AML-193 (cell line): ENCODE measurements at regions not wholly inside any gene's neighbourhood (a gene's known extent, or its start where the extent isn't known, plus 50 kb on each side); places are given as distances from the start of the nearest gene placed in this dataset.
"Not testable (repeated sequence)": the region's sequence is repeated elsewhere in the genome, so short reads cannot be mapped to it uniquely, and the experiment has no call there.

Source experiments
- DNase-seq, 2 experiments: peaks; one replicate each; lab custom pipeline; 2025; lab: John Stamatoyannopoulos, UW

DNA sequence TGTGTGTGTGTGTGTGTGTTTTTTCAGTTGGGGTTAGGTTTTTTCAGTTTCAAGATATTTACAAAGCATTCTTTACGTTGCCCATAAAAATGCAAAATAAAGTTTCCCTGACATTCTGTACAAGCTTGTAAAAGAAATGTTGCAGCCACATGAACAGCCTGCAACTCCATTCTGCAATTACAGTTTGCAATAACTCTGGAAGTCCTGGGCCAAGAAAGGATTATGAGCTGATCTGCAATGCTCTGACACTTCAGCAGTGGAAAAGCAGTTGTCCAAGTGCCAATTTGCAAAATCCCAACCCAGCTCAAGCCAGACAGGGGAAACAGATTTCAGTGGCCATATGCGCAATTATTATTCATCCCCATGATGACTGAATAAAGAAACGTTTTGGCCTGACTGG is 322.1 kb downstream of the MEX3B start:
- DNase-seq = no peak

DNA sequence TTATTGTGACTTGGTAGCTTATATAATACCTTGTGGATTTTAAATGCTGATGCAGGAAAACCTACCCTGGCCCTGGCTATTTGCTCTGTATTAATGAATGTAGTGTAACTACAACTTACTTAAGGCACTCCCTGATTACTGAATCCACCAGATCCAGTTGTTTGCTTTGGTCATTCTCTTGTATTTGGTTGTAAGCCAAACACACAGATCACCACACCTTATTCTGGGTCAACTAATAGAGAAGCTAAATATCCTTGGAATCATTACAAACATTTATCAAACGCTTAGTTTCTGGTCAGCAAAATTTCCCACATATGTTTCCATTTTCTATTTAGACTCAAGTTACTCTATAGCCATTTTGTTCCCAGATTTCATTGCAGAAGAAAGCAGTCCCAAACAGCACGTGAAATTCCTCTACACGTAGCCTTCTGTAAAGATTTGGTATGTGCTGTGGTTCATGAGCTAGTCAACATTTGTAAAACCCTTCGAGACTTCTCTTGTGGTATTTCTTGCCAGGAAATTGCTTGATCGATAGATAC is 322.6 kb downstream of the MEX3B start:
- no peak for DNase-seq

DNA sequence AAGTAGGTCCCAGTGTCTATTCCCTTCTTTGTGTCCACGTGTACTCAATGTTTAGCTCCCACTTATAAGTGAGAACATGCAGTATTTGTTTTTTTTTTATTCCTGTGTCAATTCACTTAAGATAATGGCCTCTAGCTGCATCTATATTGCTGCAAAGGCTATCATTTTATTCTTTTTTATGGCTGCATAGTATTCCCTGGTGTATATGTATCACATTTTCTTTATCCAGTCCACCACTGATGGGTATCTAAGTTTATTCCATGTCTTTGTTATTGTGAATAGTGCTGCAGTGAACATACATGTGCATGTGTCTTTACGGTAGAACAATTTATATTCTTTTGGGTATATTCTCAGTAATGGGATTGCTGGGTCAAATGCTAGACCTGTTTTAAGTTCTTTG is 329.4 kb downstream of the MEX3B start:
- DNase-seq = not testable (repeated sequence)

DNA sequence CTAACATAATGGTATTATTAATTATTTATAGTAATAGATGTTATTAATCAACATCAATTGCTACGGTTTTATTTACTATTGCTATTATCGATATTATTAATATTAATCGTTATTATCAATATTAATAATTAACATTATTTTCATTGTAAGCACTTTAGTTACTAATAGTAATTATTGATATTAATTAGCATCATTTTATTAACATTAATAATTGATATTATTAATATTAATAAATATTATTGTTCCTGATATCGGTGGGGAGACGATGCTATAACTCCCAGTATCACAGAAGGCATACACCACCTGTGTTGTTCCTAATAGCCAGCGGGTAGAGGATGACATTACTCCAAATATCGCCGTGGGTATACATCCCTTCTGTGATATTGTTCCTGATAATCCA is 335.5 kb downstream of the MEX3B start:
- DNase-seq = no peak

DNA sequence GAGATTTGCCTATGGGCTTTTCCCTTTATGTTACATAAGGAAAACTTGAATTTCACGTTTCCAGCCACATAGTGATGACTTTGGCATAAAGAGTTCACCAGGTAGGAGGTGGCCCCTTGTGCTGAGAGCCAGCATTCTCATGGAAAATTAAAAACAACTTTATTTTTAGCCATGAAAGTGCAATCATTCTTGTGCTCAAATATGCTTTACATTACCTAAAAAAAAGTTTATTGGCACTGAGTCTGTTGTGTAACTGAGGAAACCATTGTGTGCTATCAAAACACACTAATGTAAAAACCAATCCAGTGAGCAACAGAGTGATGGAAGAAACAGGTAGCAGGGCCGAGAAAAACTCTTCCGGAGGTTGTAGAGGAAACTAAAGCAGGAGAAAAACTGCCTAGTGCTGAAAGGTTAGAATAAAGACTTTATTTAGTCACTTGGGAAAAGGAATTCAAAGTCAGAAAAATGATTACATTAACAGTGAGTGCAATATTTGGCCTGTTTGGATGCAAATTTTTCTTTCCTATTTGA is 332.9 kb upstream of the TMC3 start:
- DNase-seq = not testable (repeated sequence)

DNA sequence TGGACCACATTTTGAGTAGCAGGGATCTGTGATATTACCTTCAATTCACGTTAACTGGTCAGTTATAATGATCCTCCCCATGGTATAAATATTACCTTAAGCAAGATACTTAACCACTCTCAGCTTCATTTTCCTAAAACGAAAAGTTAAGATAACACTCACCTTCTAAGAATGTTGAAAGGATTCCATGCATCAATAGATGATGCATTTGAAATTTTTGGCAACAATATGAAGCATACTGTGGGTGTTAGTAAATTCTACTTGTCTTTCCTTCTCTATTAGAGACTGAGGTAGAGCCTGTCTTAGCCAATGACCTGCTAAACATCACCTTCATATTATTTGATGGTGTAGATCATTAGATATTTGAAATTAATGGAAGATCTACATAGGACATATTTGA is 331.7 kb upstream of the TMC3 start:
- DNase-seq = not testable (repeated sequence)

DNA sequence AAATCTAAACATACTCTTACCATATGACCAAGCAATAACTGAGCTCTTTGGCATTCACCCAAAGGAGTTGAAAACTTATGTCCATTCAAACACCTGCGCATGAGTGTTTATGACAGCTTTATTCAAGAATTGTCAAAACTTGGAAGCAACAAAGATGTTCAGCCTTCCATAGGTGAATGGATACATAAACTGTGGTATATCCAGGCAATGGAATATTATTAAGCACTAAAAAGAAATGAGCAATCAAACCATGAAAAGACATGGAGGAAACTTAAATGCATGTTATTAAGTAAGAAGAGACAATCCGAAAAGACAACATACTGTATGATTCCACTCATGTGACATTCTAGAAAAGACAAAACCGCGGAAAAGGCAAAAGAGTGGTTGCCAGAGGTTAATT is 312.0 kb upstream of the TMC3 start:
- DNase-seq = no peak

DNA sequence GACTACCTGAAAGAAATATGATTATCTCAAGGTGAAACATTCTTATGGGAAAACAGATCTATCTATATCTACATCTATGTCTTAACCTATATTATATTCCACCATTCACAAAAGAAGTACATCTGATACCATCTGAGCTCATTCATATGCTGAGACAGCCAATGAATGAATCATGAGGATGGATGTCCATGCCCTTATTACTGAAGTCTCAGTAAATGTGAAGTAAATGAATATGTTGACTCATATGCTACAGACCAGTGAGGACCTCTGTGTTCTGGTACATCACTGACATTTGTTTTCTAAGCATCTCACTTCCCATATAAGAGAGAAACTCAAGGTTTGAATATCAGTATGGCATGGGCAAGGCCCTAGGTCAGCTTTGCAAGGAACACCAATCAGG is 311.2 kb upstream of the TMC3 start:
- no peak for DNase-seq

DNA sequence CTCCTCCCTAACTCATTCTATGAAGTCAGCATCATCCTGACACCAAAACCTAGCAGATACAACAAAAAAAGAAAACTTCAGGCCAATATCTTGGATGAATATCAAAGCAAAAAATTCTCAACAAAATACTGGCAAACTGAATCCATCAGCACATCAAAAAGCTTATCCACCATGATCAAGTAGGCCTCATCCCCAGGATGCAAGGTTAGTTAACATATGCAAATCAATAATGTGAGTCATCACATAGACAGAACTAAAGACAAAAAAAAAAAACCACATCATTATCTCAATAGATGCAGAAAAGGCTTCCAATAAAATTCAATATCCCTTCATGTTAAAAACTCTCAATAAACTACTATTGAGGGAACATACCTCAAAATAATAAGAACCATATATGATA is 306.8 kb upstream of the TMC3 start:
- DNase-seq = no peak

DNA sequence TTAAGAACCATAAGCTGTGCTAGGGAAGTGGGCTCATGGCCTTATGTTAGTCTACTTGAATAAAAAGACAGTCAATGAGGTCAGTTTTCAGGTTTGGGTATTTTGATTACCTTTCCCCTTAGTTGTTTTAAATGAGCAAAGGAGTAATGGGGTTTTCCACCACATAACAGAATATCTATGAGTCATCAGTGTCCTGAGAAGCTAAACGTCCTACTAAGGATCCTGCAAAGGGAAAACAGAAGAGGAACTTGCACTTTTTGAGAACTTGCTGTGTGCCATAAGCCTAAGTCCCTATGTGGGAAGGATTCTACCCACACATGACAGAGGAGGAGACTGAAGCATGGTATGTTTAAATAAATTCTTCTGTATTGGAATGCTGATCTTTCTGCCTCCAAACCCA is 292.8 kb upstream of the TMC3 start:
- no peak for DNase-seq

DNA sequence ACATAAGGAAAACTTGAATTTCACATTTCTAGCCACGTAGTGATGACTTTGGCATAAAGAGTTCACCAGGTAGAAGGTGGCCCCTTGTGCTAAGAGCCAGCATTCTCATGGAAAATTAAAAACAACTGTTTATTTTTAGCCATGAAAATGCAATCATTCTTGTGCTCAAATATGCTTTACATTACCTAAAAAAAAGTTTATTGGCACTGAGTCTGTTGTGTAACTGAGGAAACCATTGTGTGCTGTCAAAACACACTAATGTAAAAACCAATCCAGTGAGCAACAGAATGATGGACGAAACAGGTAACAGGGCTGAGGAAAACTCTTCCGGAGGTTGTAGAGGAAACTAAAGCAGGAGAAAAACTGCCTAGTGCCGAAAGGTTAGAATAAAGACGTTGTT is 287.0 kb upstream of the TMC3 start:
- no peak for DNase-seq

DNA sequence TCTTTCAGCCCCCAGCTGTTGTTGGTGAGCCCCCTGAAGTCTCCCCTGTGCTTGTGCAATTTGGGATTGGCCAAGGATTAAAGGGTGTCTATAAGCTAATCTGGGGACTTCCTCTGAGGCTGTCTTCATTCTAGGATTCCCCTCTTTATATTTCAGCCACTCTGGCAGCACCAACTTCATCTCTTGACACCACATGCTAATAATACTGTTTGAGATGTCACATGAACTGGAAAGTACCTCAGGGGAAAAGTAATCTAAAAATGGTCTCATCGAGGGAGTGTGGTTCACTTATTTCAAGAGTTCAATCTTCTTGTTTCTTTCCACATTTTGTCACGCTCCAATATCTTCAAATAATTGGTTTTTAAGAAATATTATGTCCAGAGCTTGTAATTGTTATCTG is 279.2 kb upstream of the TMC3 start:
- no peak for DNase-seq

DNA sequence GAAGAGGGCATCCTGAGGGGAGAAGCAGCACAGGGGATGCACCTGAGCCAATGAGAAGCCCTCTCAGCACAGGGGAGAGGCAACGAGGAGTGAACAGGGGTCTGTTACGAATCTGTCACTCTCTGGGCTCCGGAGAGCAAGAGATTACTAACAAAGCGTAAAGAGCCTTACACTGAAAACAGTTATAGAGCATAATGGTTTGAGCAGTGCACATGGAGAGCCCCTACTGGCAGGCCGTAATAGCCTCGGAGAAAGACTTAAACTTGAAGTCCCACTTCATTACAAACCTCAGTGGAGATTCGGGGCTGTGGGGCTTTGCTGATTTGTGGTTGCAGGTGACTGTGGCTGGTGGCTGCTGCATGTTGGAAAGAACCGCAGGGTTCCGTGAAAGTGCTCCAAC is 271.5 kb upstream of the TMC3 start:
- DNase-seq = no peak

DNA sequence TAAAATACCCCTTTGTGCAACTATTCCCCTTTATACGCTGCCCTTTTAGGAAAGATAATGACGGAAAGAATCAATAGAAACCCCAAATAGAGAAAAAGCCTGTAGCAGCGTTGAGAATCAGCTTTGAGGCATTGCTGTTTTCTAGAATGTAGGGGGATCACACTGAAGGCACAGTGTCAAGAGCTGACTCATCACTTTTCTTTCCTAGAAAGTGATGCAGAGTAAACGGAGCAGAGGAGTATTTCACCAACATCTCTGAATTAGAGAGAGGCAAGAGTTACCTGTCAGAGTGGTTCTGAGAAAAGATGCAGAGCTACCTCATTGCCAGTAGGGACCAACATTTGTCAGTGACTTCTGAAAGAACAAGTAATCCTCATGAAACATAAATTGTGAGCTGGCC is 269.8 kb upstream of the TMC3 start:
- no peak for DNase-seq

DNA sequence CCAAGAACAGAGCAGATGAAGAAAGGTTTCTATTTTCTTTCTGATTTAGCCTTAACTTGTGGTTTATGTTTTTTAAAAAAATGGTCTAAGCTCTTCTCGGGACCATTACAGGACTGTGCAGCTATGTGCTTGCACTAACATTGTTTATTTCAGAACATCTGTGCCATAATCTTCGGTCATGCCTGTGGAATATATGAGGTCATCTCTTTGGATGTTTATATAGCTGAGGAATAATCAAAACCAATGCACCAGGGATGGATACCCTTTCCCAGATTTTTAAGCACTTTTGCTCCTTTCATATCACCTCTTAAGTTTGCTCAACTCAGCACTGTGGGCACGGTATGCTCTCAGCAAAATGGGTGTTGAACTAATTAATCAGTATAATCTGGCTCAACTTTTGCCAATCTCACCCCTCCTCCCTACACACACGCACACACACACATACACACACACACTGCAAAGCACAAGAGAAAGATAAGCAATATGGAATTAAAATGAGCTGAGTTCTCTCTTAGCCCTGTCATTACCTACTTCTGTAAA is 268.5 kb upstream of the TMC3 start:
- no peak for DNase-seq

DNA sequence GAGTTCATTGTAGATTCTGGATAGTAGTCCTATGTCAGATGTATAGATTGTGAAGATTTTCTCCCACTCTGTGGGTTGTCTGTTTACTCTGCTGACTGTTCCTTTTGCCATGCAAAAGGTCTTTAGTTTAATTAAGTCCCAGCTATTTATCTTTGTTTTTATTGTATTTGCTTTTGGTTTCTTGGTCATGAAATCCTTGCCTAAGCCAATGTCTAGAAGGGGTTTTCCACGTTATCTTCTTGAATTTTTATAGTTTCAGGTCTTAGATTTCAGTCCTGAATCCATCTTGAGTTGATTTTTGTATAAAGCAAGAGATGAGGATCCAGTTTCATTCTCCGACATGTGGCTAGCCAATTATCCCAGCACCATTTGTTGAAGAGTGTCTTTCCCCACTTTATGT is 262.1 kb upstream of the TMC3 start:
- DNase-seq = not testable (repeated sequence)

DNA sequence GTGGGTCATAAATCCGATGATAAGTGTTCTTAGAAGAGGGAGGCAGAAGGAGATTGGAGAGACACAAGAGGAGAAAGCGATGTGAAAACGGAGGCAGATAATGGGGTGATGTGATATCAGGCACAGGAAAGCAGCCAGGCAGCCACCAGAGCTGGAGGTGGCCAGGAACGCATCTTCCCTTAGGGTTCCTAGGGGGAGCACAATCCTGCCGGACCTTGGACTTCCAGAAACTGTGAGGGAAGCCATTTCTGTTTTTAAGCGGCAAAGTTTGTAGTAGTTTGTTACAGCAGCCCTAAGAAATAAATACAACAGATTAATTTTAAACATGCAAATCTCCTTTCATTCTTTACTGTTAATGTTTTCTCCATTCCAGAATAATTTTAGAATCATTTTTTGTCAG is 259.9 kb upstream of the TMC3 start:
- no peak for DNase-seq

DNA sequence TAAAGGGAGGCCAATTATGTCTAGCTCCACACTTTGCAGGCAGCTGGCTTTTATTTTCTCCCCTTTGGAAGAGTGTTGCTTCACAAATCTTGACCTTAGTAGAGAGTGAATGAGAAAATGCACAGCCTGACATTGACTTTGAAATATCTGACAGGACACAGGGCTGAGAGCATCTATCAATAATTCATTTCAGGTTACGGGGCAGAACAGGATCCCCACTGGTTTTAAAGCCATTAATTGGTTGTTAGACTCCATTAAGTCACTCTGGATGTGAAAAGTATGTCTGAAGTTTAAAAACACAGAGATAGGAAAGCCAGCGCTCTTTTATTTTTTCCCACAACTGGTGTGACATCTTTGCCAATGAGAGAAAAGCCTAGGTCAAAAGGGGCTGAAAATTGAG is 251.9 kb upstream of the TMC3 start:
- DNase-seq = no peak

DNA sequence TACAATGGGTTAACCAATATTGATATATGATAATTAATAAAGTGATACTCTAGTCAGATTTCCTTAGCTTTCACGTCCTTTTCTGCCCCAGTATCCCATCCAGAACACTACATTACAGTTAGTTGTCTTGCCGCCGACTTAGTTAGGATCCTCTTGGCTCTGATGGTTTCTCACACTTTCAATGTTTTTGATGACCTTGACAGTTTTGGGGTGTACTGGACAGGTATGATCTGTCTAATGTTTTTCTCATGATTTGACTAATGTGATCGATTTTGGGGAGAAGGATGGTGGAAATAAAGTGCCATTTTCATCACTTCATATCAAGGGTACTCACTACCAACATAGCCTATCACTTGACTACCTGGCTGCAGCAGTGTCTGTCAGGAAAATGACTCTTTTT is 245.0 kb upstream of the TMC3 start:
- DNase-seq = no peak

DNA sequence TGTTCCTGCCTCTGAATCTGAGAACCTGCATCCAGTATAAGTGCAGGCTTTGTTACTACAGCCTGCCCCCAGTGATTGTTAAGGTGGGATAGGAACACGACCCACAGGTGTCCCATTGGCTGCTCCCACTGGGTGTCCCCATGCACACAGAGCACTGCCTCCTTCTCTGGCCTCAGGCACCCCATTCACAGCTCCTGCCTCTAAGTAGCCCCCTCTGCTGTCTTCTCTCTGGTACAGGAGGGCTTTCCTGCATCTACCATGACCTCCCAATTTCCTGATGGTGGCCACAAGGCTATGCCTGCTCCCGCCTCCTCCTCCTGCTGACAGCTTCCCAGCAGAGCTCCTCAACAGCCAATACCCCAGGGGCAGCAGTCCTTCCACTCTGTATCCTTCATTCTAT is 238.6 kb upstream of the TMC3 start:
- no peak for DNase-seq

DNA sequence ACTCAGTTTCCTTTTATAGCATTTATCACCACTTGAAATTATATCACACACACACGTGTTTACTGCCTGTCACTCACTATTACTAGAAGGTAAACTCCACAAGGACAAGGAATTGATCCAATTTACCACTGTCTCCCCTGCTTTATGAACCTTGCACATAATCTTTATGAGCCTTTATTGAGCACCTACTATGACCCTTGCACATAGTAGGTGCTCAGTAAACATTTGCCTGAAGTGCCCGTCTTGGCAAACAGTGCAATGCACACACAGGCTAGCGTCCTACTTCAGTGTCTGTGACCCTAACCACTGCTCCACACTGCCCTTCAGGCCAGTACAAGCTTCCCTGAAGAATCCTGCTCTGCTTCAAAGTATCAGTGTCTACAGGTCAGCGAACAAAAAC is 237.7 kb upstream of the TMC3 start:
- no peak for DNase-seq

DNA sequence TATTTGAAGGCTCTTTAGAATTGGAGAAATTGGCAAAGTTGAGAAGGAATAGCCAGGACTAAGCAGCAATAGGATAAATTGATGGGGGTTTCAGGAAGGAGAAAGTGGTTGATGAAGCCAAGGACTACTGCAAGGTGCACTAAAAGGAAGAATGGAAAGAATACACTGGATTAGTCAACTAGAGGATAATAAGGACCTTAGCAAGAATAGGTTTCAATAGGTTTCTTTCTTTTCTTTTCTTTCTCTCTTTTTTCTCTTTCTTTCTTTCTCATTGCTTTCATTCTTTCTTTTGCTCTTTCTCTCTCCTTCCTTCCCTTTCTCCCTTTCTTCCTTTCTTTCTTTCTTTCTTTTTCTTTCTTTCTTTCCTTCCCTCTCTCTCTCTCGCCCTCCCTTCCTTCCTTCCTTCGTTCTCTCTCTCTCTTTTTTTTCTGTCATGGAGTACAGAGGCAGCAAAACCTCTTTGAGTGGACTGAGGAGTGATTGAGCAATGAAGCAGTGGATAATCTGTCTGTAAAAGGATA is 234.4 kb upstream of the TMC3 start:
- DNase-seq = no peak

DNA sequence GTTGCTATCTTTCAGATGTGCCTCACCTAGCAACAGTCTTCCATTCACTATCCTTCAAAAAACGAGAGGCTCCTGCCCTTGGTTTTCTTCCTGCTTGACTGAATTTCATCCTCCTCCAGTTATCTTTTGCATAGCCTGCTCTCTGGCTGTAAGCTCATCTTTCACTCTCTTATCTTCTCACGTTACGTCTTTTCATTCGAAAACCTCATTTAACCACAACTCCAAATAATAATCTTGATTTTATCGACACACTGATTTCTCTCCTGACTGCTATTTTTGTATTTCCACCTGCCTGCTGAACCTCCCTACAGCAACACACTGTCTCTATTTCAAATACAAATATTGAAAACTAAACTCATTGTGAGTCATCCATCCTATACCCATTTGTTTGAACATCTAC is 230.7 kb upstream of the TMC3 start:
- DNase-seq = no peak

DNA sequence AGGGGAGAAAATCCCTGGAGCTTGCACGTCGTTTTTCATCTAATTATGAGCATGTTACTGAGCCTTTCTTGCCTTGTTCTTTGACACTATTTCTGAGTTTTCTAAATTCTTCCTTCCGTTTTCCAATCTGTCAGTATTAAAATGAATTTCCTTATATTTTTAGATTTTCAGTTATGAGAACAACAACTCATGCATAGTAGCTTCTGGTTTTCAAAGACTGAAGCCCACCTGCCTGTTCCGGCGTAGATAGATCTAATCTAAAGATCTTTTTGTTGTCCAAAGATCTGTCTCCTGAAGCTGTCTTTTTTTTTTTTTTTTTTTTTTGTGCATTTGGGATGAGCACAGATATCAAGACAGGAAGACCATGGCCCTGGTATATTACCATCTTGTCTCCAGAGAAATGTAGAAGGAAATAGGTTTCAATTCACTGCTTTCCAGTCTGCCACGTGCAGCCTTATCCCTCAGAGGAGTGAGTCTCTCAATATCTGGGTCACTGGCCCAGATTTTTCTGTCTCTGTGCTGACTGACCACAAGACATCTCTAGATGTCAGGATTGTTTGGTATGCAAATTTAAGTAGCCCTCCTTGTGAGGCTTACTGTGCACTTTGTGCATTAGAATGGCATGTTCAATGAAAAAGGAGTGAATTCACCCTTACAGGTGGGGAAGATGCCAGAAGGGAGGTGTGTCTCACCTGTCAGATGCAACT is 222.3 kb upstream of the TMC3 start:
- DNase-seq = no peak
